MCF 10A (cell line): ENCODE measurements at regions not wholly inside any gene's neighbourhood (a gene's known extent, or its start where the extent isn't known, plus 50 kb on each side); places are given as distances from the start of the nearest gene placed in this dataset.
"Not testable (repeated sequence)": the region's sequence is repeated elsewhere in the genome, so short reads cannot be mapped to it uniquely, and the experiment has no call there.

ENCODE experiments used
- BruUV-seq: library from RNA; stranded (reverse); fragments of 400-500 nt; replicated peaks from 2 replicates; lab custom pipeline; 2021; lab: Mats Ljungman, UMichigan
- CTCF ChIA-PET: fragments of 300-600 bp; sonication (Branson Sonifier 250); formaldehyde crosslinking; extraction: SDS; loops from one replicate; lab custom pipeline; 2021; ENCODE audit warnings: antibody characterized with exemption, inconsistent platforms; lab: Yijun Ruan, JAX
- POLR2A ChIA-PET: fragments of 300-600, 350-650 bp; sonication (Branson Sonifier 250); formaldehyde crosslinking; extraction: SDS; loops from one replicate; lab custom pipeline; 2020; ENCODE audit warnings: antibody characterized with exemption, inconsistent platforms; lab: Yijun Ruan, JAX
- DNase-seq: peaks from one replicate; pipeline ENCODE4 v3.0.0-alpha.2; 2018; ENCODE audit not compliant: unreplicated experiment
- H3K27ac Mint-ChIP-seq: one replicate; pipeline ENCODE4 v1.8.0; 2022; ENCODE audit warnings: mild to moderate bottlenecking, low read depth, mixed read lengths; ENCODE audit not compliant: unreplicated experiment
- H3K27me3 Mint-ChIP-seq: one replicate; pipeline ENCODE4 v1.8.0; 2022; ENCODE audit warnings: mixed read lengths; ENCODE audit not compliant: insufficient read depth, unreplicated experiment
- H3K36me3 Mint-ChIP-seq: one replicate; pipeline ENCODE4 v1.8.0; 2022; ENCODE audit warnings: mild to moderate bottlenecking, moderate library complexity, mixed read lengths; ENCODE audit not compliant: insufficient read depth, unreplicated experiment
- H3K4me1 Mint-ChIP-seq: one replicate; pipeline ENCODE4 v1.8.0; 2022; ENCODE audit warnings: mixed read lengths; ENCODE audit not compliant: insufficient read depth, unreplicated experiment
- H3K4me3 Mint-ChIP-seq: one replicate; pipeline ENCODE4 v1.8.0; 2022; ENCODE audit warnings: mild to moderate bottlenecking, moderate library complexity, mixed read lengths; ENCODE audit not compliant: unreplicated experiment
- H3K9me3 Mint-ChIP-seq: one replicate; pipeline ENCODE4 v1.8.0; 2022; ENCODE audit warnings: mixed read lengths; ENCODE audit not compliant: unreplicated experiment
- CTCF ChIP-seq: fragments of 200-600 bp; IDR thresholded peaks from one replicate; pipeline ENCODE4 v1.8.0; 2022; ENCODE audit warnings: antibody characterized with exemption, mild to moderate bottlenecking; ENCODE audit not compliant: unreplicated experiment
- intact Hi-C: fragments of 100-400 bp; cut with micrococcal nuclease; formaldehyde crosslinking; loops from 2 replicates; pipeline ENCODE4 v1.14.1; 2022

GRCh38 chr10:33653584-33654367 lies 319.3 kb upstream of the NRP1 start:
- POLR2A ChIA-PET, result interaction anchor here (0.7 kb wide), 1 partner anchor 32 kb away, joined by 3 read pairs; no protein-coding TSS in a partner anchor

GRCh38 chr10:33652870-33653269 lies 318.4 kb upstream of the NRP1 start:
- BruUV-seq, result no TSS peak
- no peak overlapping the region for H3K27ac Mint-ChIP-seq
- H3K4me1 Mint-ChIP-seq, result peaks cover 7% of the 10 kb centered on the region
- H3K36me3 Mint-ChIP-seq, result no peaks in the 10 kb centered on the region
- no peaks in the 10 kb centered on the region for H3K27me3 Mint-ChIP-seq
- H3K9me3 Mint-ChIP-seq, result peaks cover 6% of the 10 kb centered on the region
- H3K4me3 Mint-ChIP-seq, result no peak overlapping the region
- no peak for TF ChIP-seq CTCF
- ChIA-PET POLR2A (no interaction called here), CTCF (no interaction called here)
- intact Hi-C loops, result no loop called here
- no peak for DNase-seq

More at GRCh38 chr10:33653584-33654367, 319.3 kb upstream of the NRP1 start:
- intact Hi-C loops, result no loop called here
- Mint-ChIP-seq H3K36me3 (no peaks in the 10 kb centered on the region), H3K27me3 (no peaks in the 10 kb centered on the region), H3K9me3 (peaks cover 6% of the 10 kb centered on the region), H3K27ac (peak overlapping the region; percentile 35), H3K4me3 (no peak overlapping the region), H3K4me1 (peaks cover 7% of the 10 kb centered on the region)
- CTCF ChIA-PET, result no interaction called here
- no peak for TF ChIP-seq CTCF
- DNase-seq, result peak; percentile 41
- no TSS peak for BruUV-seq

GRCh38 chr10:33650131-33650530 lies 315.7 kb upstream of the NRP1 start:
- H3K4me1 Mint-ChIP-seq, BruUV-seq, H3K27me3 Mint-ChIP-seq, POLR2A ChIA-PET, DNase-seq, H3K36me3 Mint-ChIP-seq, intact Hi-C loops, H3K9me3 Mint-ChIP-seq, H3K27ac Mint-ChIP-seq, H3K4me3 Mint-ChIP-seq: not testable (repeated sequence)
- CTCF ChIA-PET, result interaction anchor here (0.6 kb wide), 1 partner anchor 10 kb away, joined by 3 read pairs; no protein-coding TSS in a partner anchor

GRCh38 chr10:33643042-33643441 lies 308.6 kb upstream of the NRP1 start:
- Mint-ChIP-seq H3K27ac (no peak overlapping the region), H3K9me3 (no peaks in the 10 kb centered on the region), H3K4me1 (peaks cover 7% of the 10 kb centered on the region), H3K36me3 (no peaks in the 10 kb centered on the region), H3K4me3 (no peak overlapping the region), H3K27me3 (no peaks in the 10 kb centered on the region)
- no TSS peak for BruUV-seq
- POLR2A ChIA-PET, result no interaction called here
- CTCF ChIA-PET, result no interaction called here
- no peak for TF ChIP-seq CTCF
- intact Hi-C loops, result loop anchor here (10.0 kb wide), 1 partner anchor 308 kb away; the partner anchor contains the start of gene NRP1
- no peak for DNase-seq
